ENCODE measurements at regions not wholly inside any gene's neighbourhood (a gene's known extent, or its start where the extent isn't known, plus 50 kb on each side); places are given as distances from the start of the nearest gene placed in this dataset.
A peak's percentile ranks its signal among the peaks of the same experiment; 100 is the strongest.
"Not testable (repeated sequence)": the region's sequence is repeated elsewhere in the genome, so short reads cannot be mapped to it uniquely, and the experiment has no call there.

DNA sequence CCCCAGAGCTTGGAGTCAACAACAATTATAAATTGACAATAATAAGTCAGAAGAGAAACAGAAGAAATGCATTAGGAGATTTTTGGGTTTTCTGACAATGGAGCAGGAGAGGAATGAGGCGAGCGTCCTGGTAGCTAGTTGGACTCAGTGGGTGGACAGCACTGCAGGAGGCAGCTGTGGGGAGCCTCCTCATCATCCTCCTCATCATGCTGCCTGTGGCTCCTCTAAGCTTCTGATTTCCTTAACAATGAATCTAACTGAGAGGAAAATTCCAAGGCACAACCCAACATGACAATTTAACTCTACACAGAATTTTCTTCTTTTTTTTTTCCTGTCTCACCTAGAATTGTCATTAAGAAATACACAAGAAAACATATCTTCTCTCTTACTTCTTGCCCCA lies 357.1 kb upstream of the NOCT start:
- H3K4me3 ChIP-seq (ENCODE audit: low read length), result no peak overlapping the region
- no peak for DNase-seq (ENCODE audit: low read depth, low spot score)

DNA sequence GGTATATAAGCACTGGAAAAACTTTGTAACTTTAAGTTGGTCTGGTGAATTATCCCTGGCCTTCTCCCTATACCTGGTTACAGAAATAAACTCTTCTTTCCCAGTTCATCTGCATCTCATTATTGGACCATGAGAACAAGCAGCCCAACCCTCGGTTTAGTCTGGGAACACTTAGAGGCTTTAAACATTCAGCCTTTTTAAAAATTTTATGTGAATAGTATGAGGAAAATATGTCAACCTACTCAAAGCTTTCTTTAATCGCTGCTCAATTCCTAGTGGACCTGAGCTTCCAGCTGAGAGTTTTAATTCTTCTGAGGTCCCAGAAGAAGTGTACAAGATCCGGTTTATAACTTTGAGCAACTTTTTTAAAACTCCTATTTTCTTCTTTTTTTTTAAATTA lies 358.6 kb upstream of the NOCT start:
- DNase-seq (ENCODE audit: low read depth, low spot score), result no peak

DNA sequence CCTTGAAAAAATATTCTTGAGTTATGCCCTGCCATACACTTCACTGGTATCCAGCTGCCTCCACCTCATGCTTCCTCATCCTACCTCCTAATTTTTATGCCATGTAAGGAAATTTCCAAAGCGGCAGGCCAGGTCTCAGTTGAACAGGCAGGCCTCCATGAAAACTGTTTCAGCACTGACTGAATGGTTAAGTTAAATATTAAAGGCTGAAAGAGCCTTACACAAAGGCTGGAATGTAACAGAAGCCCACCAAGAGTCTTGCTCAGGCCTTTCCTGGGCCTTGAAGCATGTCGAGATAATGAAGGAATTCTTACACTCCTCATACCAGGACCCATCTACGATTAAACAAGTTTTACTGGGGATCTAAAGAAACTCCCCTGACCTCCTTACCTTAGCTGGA lies 359.6 kb upstream of the NOCT start:
- H3K4me3 ChIP-seq (ENCODE audit: low read length), result no peak overlapping the region
- DNase-seq (ENCODE audit: low read depth, low spot score), result no peak

More for the DNA sequence above, 358.6 kb upstream of the NOCT start:
- no peak overlapping the region for H3K4me3 ChIP-seq (ENCODE audit: low read length)

DNA sequence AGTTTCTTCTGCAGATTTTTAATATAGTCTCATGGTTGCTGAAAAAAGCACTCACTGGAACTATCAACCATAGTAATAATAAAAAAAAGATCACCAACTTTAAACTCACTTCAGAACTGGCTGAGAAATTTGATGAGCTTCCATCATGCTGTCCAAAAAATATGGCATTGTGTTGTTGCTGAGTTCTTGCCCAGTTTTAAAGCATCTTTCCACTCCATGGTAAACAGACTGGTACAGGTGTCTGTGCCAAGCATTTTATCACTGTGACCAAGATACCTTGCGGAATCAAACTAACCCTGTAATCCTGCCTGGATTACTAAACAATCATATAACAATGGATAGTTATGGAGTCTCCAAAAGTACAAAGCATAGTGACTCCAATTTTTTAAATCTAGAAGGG lies 360.3 kb upstream of the NOCT start:
- H3K4me3 ChIP-seq (ENCODE audit: low read length), result no peak overlapping the region
- DNase-seq (ENCODE audit: low read depth, low spot score), result no peak

DNA sequence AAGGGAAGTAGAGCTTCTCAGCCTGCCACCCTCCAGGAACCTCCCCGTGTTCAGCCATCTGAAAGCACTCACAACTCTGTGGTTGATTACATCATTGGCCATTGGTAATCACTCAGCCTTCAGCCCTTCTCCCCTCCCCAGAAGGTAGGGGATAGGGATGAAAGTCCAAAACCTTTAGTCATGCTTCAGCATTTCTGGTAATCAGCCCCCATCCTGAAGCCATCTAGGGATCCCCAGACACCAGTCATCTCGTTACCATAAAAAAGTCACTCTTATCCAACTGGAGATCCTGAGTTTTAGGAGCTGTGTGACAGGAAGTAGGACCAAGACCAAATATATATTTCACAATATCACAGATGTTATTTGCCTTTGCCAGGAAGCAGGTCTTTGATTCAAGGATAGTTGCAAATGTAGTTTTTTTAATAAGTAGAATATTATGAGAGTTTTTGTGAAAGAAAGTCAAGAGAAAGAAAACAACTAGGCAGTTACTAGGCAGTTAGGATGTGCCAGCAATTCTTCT lies 364.6 kb upstream of the NOCT start:
- no peak for DNase-seq (ENCODE audit: low read depth, low spot score)
- H3K4me3 ChIP-seq (ENCODE audit: low read length), result no peak overlapping the region

DNA sequence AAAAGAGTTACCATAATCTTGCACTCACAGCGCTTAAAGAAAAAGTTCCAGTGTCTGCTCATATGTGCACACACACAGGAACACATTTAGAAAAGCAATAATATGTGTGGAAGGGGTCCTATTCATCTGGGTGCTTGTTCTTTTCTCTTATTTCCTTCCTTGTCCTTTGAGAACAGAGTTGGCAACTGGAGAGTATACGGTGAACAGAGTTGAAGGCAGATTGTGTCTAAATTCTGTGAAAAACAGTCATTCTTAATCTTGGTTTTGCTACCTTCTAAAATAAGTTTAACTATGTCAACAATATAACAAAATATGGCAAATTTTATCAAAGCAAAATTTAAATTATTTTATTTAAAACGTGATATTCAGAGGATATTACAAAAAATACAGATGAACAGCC lies 365.1 kb upstream of the NOCT start:
- no peak overlapping the region for H3K4me3 ChIP-seq (ENCODE audit: low read length)
- DNase-seq (ENCODE audit: low read depth, low spot score), result no peak

DNA sequence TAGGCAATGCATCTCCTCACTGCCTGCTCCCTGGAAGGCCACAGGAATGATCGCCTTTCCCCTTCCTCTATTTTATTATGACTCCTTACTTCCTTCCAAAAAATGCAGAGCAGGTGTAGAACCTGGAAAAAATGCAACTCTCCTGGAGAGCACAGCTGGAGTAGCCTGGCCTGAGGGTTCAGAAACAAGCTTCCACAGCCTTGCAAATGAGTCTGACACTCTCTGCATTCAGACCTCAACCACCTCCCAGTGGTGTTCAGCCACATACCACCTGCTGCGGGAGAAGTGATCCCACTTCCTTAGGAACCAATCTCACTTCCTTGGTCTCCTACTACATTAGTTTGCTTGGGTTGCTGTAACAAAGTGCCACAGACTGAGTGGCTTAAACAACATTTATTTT lies 368.1 kb upstream of the NOCT start:
- H3K4me3 ChIP-seq (ENCODE audit: low read length), result no peak overlapping the region
- peak; percentile 28 for DNase-seq (ENCODE audit: low read depth, low spot score)

DNA sequence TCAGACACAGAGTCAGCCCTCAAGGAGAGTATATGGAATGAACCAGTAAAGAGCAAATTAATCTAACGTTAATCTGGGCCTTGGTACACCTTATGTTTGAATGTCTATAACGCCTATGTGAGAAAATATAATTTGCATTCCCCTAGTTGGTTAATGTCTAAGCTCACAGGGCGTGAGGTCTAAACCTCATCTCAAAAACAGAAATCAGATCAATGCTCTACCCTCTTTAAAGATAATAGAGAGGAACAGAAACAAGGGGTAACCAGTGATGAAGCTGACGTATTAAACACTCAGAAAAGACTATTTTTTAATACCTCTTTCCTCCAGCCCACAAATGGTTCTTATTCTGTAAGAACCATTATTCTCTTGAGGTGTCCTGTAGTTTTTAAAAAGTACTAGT lies 369.2 kb upstream of the NOCT start:
- DNase-seq (ENCODE audit: low read depth, low spot score), result no peak
- no peak overlapping the region for H3K4me3 ChIP-seq (ENCODE audit: low read length)

DNA sequence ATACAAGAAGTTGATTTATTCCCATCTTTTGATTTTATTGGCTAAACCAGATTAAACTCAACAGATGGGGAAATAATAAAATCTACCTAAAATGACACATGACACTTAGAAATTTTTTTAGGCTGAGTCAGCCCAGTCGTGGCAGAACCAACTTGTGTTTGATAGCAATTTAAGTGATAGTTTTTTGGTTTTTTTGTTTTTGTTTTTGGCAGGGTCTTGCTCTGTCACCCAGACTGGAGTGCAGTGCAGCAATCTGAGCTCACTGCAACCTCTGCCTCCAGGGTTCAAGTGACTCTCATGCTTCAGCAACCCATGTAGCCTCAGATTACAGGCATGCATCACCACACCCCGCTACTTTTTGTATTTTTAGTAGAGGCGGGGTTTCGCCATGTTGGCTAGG lies 370.3 kb upstream of the NOCT start:
- DNase-seq (ENCODE audit: low read depth, low spot score), result no peak
- H3K4me3 ChIP-seq (ENCODE audit: low read length), result no peak overlapping the region

DNA sequence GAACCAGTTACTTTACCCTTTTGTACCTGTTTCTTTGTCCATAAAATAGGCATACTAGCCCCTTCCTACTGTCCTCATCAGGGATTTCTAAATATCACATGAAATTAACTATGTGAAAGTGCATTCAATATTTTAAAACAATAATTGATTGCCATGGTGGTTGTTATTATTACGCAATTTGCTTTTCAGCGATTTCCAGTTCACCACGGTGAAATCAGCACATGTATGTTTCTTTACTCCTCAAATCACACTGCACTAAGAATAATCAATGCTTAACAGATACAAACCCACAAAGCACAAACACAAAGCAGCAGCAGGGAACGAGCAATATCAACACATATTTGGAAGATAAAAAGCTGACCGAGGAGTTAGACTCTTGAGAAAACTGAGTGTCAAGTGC lies 371.3 kb upstream of the NOCT start:
- no peak for DNase-seq (ENCODE audit: low read depth, low spot score)
- H3K4me3 ChIP-seq (ENCODE audit: low read length), result no peak overlapping the region

DNA sequence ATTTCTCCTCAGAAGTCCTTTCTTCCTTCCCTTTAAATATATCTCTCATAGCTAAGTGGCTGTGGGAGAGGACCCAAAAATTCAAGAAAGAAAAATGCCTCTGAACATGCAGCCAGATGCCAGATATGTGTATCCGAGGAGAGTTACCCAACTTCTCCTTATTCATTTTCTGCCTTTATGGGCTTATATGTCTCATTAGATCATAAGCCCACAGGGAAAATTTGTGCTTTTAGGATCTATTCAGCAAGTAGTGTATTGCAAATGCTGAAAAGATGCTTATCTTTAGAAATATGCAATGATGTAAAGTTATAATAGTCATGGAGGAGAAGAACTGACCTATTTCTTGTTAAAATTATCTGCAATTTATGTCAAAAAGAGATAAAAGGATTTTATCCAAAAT lies 371.8 kb upstream of the NOCT start:
- H3K4me3 ChIP-seq (ENCODE audit: low read length), result no peak overlapping the region
- no peak for DNase-seq (ENCODE audit: low read depth, low spot score)

DNA sequence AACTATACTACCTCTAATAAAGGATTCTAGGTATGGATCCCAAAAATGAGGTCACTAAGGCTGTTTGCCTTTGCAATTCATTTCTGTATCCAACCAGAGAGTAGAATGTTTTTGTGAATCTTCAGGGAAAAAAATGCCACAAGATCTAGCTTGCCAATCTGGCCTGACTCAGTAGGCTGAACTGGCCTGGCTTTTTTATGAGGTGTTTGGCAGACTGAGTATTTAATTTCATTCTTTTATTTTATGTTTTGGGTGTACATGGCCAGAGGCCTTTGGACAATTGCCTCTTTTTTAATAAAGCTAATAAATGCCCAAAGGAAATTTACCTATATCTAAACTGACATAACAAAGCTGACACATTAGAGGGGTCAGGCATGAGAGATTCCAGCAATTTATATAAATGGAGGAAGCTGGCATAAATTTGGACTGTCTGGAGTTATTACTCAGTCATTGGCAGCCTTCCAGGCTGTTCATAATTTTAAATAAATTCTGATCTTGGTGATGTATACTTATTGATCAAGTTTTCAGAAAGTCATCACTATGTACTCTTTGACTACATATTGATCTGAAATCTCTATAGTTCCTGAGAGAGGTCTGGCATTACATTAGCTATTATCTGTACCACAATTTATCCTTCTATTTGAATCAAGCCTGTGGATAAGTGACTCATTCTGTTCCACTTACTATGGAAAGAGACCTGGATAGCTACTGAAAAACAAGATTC lies 376.4 kb upstream of the NOCT start:
- H3K4me3 ChIP-seq (ENCODE audit: low read length), result no peak overlapping the region
- no peak for DNase-seq (ENCODE audit: low read depth, low spot score)

DNA sequence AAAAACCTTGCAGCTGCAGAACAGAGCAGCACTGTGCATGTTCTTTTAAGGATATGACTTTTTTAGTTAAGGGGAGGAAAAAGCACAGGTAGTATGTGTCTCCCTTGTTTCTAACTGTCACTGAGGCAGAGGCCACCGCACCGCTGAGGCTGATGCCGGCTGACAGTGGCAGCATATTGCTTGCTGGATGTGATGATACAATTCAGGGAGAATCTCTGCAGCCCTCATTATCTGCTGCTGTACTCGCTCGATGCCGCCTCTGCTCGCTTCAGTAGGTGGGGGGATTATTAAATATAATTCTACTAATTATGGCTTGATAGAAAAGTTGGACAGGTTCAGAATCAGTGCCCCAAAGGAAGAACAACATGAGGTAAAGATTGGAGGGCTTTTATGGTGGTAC lies 378.8 kb upstream of the NOCT start:
- H3K4me3 ChIP-seq (ENCODE audit: low read length), result no peak overlapping the region
- DNase-seq (ENCODE audit: low read depth, low spot score), result no peak

DNA sequence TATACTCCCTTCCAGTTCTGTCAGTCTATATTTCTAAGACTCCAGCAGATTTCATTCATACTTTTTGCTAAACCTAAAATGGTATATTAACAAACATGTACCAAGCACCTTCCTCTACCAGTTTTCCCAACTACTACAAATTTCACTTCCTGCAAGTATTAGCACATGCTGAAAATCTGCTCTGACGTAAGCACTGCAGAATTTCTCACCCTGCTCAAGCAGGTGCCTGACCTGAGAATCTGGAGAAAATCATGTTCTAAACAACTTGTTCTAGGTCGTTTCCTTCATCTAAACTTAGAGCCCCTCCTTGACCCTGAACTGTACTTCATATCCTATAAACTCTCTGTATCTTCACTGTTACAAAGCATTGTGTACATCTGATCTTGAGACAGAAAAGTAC lies 380.7 kb upstream of the NOCT start:
- DNase-seq (ENCODE audit: low read depth, low spot score), result no peak
- H3K4me3 ChIP-seq (ENCODE audit: low read length), result no peak overlapping the region

DNA sequence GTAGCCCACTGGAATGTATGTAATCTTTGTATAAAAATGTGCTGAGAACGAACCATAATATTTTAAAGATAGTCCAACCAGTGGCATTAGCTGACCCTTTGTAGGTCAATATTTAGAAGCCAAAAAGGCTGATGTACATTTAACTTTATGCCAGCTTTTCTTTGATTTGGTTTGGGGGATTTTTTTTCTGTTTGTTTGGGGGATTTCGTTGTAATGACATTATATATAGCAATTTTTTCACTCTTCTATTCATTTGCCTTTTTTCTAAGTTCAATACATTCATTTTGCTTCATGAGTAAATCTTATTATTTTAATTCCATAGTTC lies 382.0 kb upstream of the NOCT start:
- no peak for DNase-seq (ENCODE audit: low read depth, low spot score)
- H3K4me3 ChIP-seq (ENCODE audit: low read length), result no peak overlapping the region

DNA sequence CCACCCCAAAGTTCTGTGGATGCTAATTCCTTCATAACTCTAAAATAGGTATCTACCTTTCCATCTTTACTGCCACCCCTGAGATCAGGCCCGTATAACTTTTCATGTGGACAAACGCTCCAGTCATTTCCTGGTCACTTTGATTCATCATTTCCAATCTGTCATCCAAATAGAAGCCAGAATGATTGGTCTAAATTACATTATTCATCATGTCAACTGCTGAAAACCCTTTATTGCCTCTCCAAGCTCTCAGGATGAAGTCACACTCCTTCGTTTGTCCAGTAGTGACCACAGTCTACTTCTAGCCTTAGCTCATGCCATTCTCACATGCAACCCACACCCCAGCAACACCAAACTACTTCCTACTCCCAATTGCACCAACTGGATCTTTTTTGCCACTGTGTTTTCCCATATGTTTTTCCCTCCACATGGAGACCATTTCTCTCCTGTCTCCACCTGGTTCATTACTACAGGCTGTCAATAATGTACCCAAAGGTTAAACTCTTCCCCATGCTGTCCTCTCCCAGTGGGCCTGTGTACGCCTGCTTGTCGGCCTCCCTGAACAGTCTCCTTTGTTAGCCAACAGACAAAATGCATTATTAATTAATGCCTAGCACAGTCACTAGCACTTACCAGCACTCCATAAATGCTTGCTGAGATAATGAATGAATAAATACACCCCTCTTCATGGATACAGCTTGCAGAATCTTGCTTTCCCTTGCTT lies 382.6 kb upstream of the NOCT start:
- no peak overlapping the region for H3K4me3 ChIP-seq (ENCODE audit: low read length)

DNA sequence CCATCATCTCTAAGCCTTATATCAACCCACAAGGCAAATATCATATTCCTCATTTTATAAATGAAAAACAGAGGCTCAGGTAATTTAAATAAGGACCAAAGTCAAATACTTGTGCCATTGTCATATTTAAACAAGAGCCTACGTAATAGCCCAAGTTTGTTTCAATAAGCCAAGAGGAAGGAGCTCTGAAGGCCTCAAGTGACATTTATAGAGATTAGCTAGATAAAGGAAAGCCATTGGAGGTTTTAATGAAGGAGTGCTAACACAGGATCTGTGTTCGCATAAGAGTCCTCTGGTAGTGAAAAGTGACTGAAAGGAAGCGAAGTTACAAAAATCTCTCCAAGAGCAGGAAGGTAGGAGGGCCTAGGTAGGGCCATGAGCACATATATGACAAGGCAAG lies 384.9 kb upstream of the NOCT start:
- no peak for DNase-seq (ENCODE audit: low read depth, low spot score)
- no peak overlapping the region for H3K4me3 ChIP-seq (ENCODE audit: low read length)

More for the DNA sequence above, 382.6 kb upstream of the NOCT start:
- no peak for DNase-seq (ENCODE audit: low read depth, low spot score)

DNA sequence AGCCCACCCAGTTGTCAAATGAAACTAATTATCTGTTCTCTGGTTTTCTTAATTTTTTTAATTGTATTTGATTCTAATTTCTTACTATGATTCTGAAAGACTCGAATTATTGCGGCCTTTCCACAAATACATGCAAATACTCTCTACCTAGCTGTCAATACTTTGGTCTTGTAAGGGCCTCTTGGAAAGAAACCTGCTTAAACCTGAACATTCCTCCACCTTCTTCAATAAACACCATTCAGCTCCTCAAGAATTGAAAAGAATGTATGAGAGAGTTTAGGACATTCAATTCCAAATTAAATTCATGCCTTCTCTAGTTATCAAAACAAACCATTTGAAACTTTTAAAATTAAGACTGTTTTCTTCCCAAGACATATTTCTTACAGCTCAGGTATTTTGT lies 385.9 kb upstream of the NOCT start:
- no peak for DNase-seq (ENCODE audit: low read depth, low spot score)
- H3K4me3 ChIP-seq (ENCODE audit: low read length), result no peak overlapping the region

DNA sequence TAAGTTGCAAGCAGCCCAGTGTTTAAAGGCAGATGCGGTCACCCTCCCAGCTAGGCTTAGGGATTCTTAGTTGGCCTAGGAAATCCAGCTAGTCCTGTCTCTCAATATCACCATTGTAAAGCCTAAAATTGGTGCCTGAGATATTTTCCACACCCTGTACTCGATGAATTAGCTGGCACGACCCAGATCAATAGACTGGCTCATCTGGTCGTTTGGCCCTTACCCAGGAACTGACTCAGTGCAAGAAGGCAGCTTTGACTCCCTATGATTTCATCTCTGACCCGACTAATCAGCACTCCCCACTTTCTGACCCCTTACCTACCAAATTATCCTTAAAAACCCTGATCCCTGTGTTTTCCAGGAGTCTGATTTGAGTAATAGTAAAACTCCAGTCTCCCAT lies 384.9 kb upstream of the SLC7A11 start:
- no peak for DNase-seq (ENCODE audit: low read depth, low spot score)
- H3K4me3 ChIP-seq (ENCODE audit: low read length), result no peak overlapping the region

DNA sequence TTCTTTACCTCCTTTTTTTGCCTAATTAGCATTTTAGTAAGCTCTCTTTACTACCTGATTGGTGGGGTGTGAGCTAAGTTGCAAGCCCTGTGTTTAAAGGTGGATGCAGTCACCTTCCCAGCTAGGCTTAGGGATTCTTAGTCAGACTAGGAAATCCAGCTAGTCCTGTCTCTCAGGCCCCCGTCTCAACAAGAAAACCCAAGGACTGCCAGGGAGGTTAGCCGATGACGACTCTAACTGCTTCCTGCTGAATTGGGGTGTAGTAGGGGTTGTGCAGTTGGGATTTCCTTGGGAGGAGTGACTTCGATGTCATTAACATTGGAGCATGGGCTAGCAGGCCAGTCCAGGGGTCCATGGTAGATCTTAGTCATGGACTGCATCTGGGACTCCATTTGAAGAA lies 380.2 kb upstream of the SLC7A11 start:
- H3K4me3 ChIP-seq (ENCODE audit: low read length); DNase-seq (ENCODE audit: low read depth, low spot score): not testable (repeated sequence)

DNA sequence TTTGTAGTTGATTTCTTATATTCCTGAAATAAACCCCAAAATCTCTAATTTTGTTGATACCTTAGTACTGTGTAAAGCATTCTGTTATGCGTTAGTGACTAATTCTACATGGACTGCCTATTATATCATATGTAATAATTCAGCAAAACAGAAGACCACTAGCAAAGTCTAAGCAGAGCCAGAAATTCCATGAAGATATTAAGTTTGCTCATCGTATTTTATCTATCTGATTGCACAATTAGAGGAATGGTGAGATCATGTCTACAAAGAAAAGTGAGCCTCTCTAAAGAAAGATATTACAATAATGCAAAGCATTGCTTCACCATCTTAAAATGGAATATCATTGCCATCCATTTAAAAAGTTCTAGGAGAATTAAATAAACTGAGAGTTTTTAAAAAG lies 374.6 kb upstream of the SLC7A11 start:
- no peak overlapping the region for H3K4me3 ChIP-seq (ENCODE audit: low read length)
- no peak for DNase-seq (ENCODE audit: low read depth, low spot score)

Data from Jurkat, Clone E6-1 (cell line).